ENCODE measurements at regions not wholly inside any gene's neighbourhood (a gene's known extent, or its start where the extent isn't known, plus 50 kb on each side); places are given as distances from the start of the nearest gene placed in this dataset.

- Mint-ChIP-seq H3K36me3 (no peaks in the 10 kb centered on the region), H3K27ac (no peak overlapping the region), H3K27me3 (ENCODE audit: low read depth in 3 of 3) (peaks cover 0 to 1% (median 0%) of the 10 kb centered on the region in 3 donors), H3K4me1 (no peaks in the 10 kb centered on the region), H3K9me3 (peaks cover 0 to 2% (median 0%) of the 10 kb centered on the region in 7 donors), H3K4me3 (no peak overlapping the region)
- no peaks in the 10 kb centered on the region for H3K9me3 ChIP-seq (replicated peaks in 1 of 2; ENCODE audit: control insufficient read depth in 1 of 2, insufficient read depth in 1 of 2, low read length in 2 of 2)
- WGBS (ENCODE audit: insufficient coverage), result 86% methylated on average over 1 of the region's 1 CpG
- H3K27ac ChIP-seq (ENCODE audit: low read depth in 1 of 2, low read length in 2 of 2), result no peak overlapping the region
- no peaks in the 10 kb centered on the region for H3K79me2 ChIP-seq (ENCODE audit: insufficient read depth, low read length)
- H3K4me3 ChIP-seq (replicated peaks in 1 of 3; ENCODE audit: low read depth in 2 of 3, low read length in 3 of 3), result no peak overlapping the region
- no peaks in the 10 kb centered on the region for H3K36me3 ChIP-seq (replicated peaks in 1 of 2; ENCODE audit: control insufficient read depth in 1 of 2, insufficient read depth in 2 of 2, low read length in 2 of 2)
- no peak for DNase-seq
- no peak overlapping the region for H2AFZ ChIP-seq (ENCODE audit: insufficient read depth, low read depth, low read length, poor library complexity, severe bottlenecking)
- H3K9ac ChIP-seq (ENCODE audit: insufficient read depth, low read length, poor library complexity, severe bottlenecking), result no peak overlapping the region
- intact Hi-C loops (cut with micrococcal nuclease), result no loop called here
- H3K27me3 ChIP-seq (ENCODE audit: control insufficient read depth in 2 of 2, insufficient read depth in 2 of 2, low read length in 2 of 2), result no peaks in the 10 kb centered on the region
- H3K4me1 ChIP-seq (ENCODE audit: control insufficient read depth in 1 of 2, insufficient read depth in 2 of 2, low read length in 2 of 2), result no peaks in the 10 kb centered on the region
- no peaks in the 10 kb centered on the region for H4K20me1 ChIP-seq (ENCODE audit: insufficient read depth, low read length)
- no peak overlapping the region for H3K4me2 ChIP-seq (replicated peaks; ENCODE audit: extremely low read depth, low read length, poor library complexity, severe bottlenecking)
- TF ChIP-seq CTCF (IDR thresholded peaks at IDR 0.05), result no peak
These were observed 249.4 kb upstream of the USP24 start for GRCh38 chr1:55464550-55464949.

GRCh38 chr1:55463814-55464475, 248.8 kb upstream of the USP24 start:
- WGBS (ENCODE audit: insufficient coverage), result 93% methylated on average over 9 of the region's 10 CpGs

More at GRCh38 chr1:55463814-55464475, 248.8 kb upstream of the USP24 start:
- no peak for DNase-seq
- no peaks in the 10 kb centered on the region for H3K4me1 ChIP-seq (ENCODE audit: control insufficient read depth in 1 of 2, insufficient read depth in 2 of 2, low read length in 2 of 2)
- no peak overlapping the region for H3K27ac ChIP-seq (ENCODE audit: low read depth in 1 of 2, low read length in 2 of 2)
- no peak overlapping the region for H3K4me3 ChIP-seq (replicated peaks in 1 of 3; ENCODE audit: low read depth in 2 of 3, low read length in 3 of 3)
- Mint-ChIP-seq H3K36me3 (no peaks in the 10 kb centered on the region), H3K4me3 (no peak overlapping the region), H3K4me1 (no peaks in the 10 kb centered on the region), H3K9me3 (peaks cover 0 to 3% (median 0%) of the 10 kb centered on the region in 7 donors), H3K27ac (no peak overlapping the region), H3K27me3 (ENCODE audit: low read depth in 3 of 3) (no peaks in the 10 kb centered on the region)
- H3K4me2 ChIP-seq (replicated peaks; ENCODE audit: extremely low read depth, low read length, poor library complexity, severe bottlenecking), result no peak overlapping the region
- no peaks in the 10 kb centered on the region for H3K27me3 ChIP-seq (ENCODE audit: control insufficient read depth in 2 of 2, insufficient read depth in 2 of 2, low read length in 2 of 2)
- intact Hi-C loops (cut with micrococcal nuclease), result no loop called here
- H3K36me3 ChIP-seq (replicated peaks in 1 of 2; ENCODE audit: control insufficient read depth in 1 of 2, insufficient read depth in 2 of 2, low read length in 2 of 2), result no peaks in the 10 kb centered on the region
- H3K9ac ChIP-seq (ENCODE audit: insufficient read depth, low read length, poor library complexity, severe bottlenecking), result no peak overlapping the region
- H2AFZ ChIP-seq (ENCODE audit: insufficient read depth, low read depth, low read length, poor library complexity, severe bottlenecking), result no peak overlapping the region
- TF ChIP-seq CTCF (IDR thresholded peaks at IDR 0.05), result no peak
- no peaks in the 10 kb centered on the region for H3K9me3 ChIP-seq (replicated peaks in 1 of 2; ENCODE audit: control insufficient read depth in 1 of 2, insufficient read depth in 1 of 2, low read length in 2 of 2)
- H4K20me1 ChIP-seq (ENCODE audit: insufficient read depth, low read length), result no peaks in the 10 kb centered on the region
- H3K79me2 ChIP-seq (ENCODE audit: insufficient read depth, low read length), result no peaks in the 10 kb centered on the region

Measured in CD14-positive monocyte (primary cell).